GM23338 (cell line): ENCODE measurements at regions not wholly inside any gene's neighbourhood (a gene's known extent, or its start where the extent isn't known, plus 50 kb on each side); places are given as distances from the start of the nearest gene placed in this dataset.
"Not testable (repeated sequence)": the region's sequence is repeated elsewhere in the genome, so short reads cannot be mapped to it uniquely, and the experiment has no call there.

Experiments used
- ATAC-seq: fragments of 200-7000 bp; cut with Tn5 transposase; 3 replicates; pipeline ENCODE4 v1.9.1; 2020
- DNase-seq: peaks from one replicate; pipeline ENCODE4 v3.0.0-alpha.2; 2015; ENCODE audit warnings: low spot score
- H2AFZ ChIP-seq: fragments of 200-600 bp; sonication (generic); 2 replicates; pipeline ENCODE4 v1.8.0; 2016; ENCODE audit warnings: antibody characterized with exemption, mild to moderate bottlenecking, moderate library complexity
- H3F3A ChIP-seq: fragments of 200-600 bp; sonication (generic); replicated peaks from 2 replicates; pipeline ENCODE4 v1.8.0; 2017; ENCODE audit warnings: antibody characterized with exemption, mixed run types, low read depth
- H3K27ac ChIP-seq: fragments of 200-600 bp; sonication (generic); 2 replicates; pipeline ENCODE4 v1.6.1; 2016; ENCODE audit warnings: low read depth
- H3K27me3 ChIP-seq: fragments of 200-600 bp; sonication (generic); 2 replicates; pipeline ENCODE4 v1.8.0; 2016; ENCODE audit warnings: mild to moderate bottlenecking, mixed run types, moderate library complexity; ENCODE audit not compliant: insufficient read depth
- H3K36me3 ChIP-seq: fragments of 200-600 bp; sonication (generic); 2 replicates; pipeline ENCODE4 v1.8.0; 2016; ENCODE audit warnings: mild to moderate bottlenecking; ENCODE audit not compliant: insufficient read depth
- H3K4me1 ChIP-seq: fragments of 200-600 bp; sonication (generic); 2 replicates; pipeline ENCODE4 v1.8.0; 2016; ENCODE audit warnings: mild to moderate bottlenecking, moderate library complexity; ENCODE audit not compliant: insufficient read depth
- H3K4me2 ChIP-seq: fragments of 200-600 bp; sonication (generic); 2 replicates; pipeline ENCODE4 v1.7.1; 2017; ENCODE audit warnings: mixed run types
- H3K4me3 ChIP-seq: fragments of 200-600 bp; sonication (generic); 2 replicates; pipeline ENCODE4 v1.6.1; 2016; ENCODE audit warnings: mixed run types
- H3K79me2 ChIP-seq: fragments of 200-600 bp; sonication (generic); replicated peaks from 2 replicates; pipeline ENCODE4 v1.8.0; 2017; ENCODE audit warnings: mild to moderate bottlenecking; ENCODE audit not compliant: insufficient read depth
- H3K9me2 ChIP-seq: fragments of 200-600 bp; sonication (generic); 2 replicates; pipeline ENCODE4 v1.8.0; 2017; ENCODE audit not compliant: insufficient read depth
- H4K20me1 ChIP-seq: fragments of 200-600 bp; sonication (generic); replicated peaks from 2 replicates; pipeline ENCODE4 v1.8.0; 2017; ENCODE audit warnings: mild to moderate bottlenecking; ENCODE audit not compliant: insufficient read depth
- H3K27ac Mint-ChIP-seq: 2 replicates; pipeline ENCODE4 v1.8.0; 2020; ENCODE audit warnings: inconsistent platforms, mild to moderate bottlenecking, moderate library complexity, mixed read lengths
- H3K27me3 Mint-ChIP-seq: 3 replicates; pipeline ENCODE4 v1.8.0; 2022; ENCODE audit warnings: low read depth, mild to moderate bottlenecking, moderate library complexity, mixed read lengths, inconsistent platforms; ENCODE audit not compliant: insufficient read depth, poor library complexity
- H3K36me3 Mint-ChIP-seq: 3 replicates; pipeline ENCODE4 v1.8.0; 2021; ENCODE audit warnings: low read depth, mild to moderate bottlenecking, inconsistent platforms, moderate library complexity, mixed read lengths
- H3K4me1 Mint-ChIP-seq: 3 replicates; pipeline ENCODE4 v1.8.0; 2020; ENCODE audit warnings: mild to moderate bottlenecking, inconsistent platforms, mixed read lengths
- H3K4me3 Mint-ChIP-seq: 3 replicates; pipeline ENCODE4 v1.8.0; 2021; ENCODE audit warnings: moderate library complexity, mild to moderate bottlenecking, inconsistent platforms, mixed read lengths
- H3K9me3 Mint-ChIP-seq: 3 replicates; pipeline ENCODE4 v1.8.0; 2020; ENCODE audit warnings: moderate library complexity, mild to moderate bottlenecking, inconsistent platforms, mixed read lengths
- CREB1 ChIP-seq: fragments of 250-450 bp; sonication (Bioruptor Pico); IDR thresholded peaks from 2 replicates; pipeline ENCODE4 v1.5.0; 2020; ENCODE audit warnings: low read depth, mild to moderate bottlenecking, moderate library complexity
- CTCF ChIP-seq, 2 experiments: fragments of 200-600 bp in 1 of 2; sonication (generic) in 1 of 2; conservative IDR thresholded peaks; 2 replicates each; pipeline versions ENCODE4 v1.5.1 to v1.6.1; 2016 to 2017; ENCODE audit warnings: antibody characterized with exemption in 2 of 2, low read depth in 2 of 2, mild to moderate bottlenecking in 2 of 2, moderate library complexity in 1 of 2
- ETS1 ChIP-seq: IDR thresholded peaks from 2 replicates; pipeline ENCODE4 v1.6.1; 2016; ENCODE audit warnings: antibody characterized with exemption
- NANOG ChIP-seq: IDR thresholded peaks from 2 replicates; pipeline ENCODE4 v1.6.1; 2016; ENCODE audit warnings: antibody characterized with exemption, borderline replicate concordance
- STAT1 ChIP-seq: IDR thresholded peaks from one replicate; pipeline ENCODE4 v1.6.1; 2016; ENCODE audit warnings: antibody characterized with exemption; ENCODE audit not compliant: unreplicated experiment
- ZNF331 ChIP-seq: fragments of 250-450 bp; sonication (Bioruptor Pico); IDR thresholded peaks from 2 replicates; pipeline ENCODE4 v1.5.0; 2020; ENCODE audit warnings: low read depth, mild to moderate bottlenecking, moderate library complexity
- TF ChIP-seq, protein P1 (sequence below): IDR thresholded peaks from one replicate; pipeline ENCODE4 v1.6.1; 2018; ENCODE audit warnings: antibody characterized with exemption; ENCODE audit not compliant: unreplicated experiment

- Histone ChIP-seq H3K4me1 (peaks cover 14% of the 10 kb centered on the region), H3K27ac (no peak overlapping the region), H3K9me2 (no peaks in the 10 kb centered on the region), H3K4me2 (no peak overlapping the region), H3K79me2 (peaks cover 27% of the 10 kb centered on the region; the same call in 1 of the 2 replicates), H3K36me3 (no peaks in the 10 kb centered on the region), H3F3A (no peaks in the 10 kb centered on the region), H3K27me3 (no peaks in the 10 kb centered on the region), H4K20me1 (no peaks in the 10 kb centered on the region), H3K4me3 (no peak overlapping the region), H2AFZ (no peak overlapping the region)
- peak; percentile 72 for ATAC-seq
- Mint-ChIP-seq H3K27ac (no peak overlapping the region; the same call in 1 of the 2 replicates), H3K9me3 (peaks cover 2% of the 10 kb centered on the region; the same call in 2 of the 3 replicates), H3K4me1 (peaks cover 17% of the 10 kb centered on the region), H3K4me3 (no peak overlapping the region), H3K27me3 (peaks cover 10% of the 10 kb centered on the region), H3K36me3 (peaks cover 9% of the 10 kb centered on the region)
- DNase-seq = peak; percentile 87
- TF ChIP-seq, protein P1, sequence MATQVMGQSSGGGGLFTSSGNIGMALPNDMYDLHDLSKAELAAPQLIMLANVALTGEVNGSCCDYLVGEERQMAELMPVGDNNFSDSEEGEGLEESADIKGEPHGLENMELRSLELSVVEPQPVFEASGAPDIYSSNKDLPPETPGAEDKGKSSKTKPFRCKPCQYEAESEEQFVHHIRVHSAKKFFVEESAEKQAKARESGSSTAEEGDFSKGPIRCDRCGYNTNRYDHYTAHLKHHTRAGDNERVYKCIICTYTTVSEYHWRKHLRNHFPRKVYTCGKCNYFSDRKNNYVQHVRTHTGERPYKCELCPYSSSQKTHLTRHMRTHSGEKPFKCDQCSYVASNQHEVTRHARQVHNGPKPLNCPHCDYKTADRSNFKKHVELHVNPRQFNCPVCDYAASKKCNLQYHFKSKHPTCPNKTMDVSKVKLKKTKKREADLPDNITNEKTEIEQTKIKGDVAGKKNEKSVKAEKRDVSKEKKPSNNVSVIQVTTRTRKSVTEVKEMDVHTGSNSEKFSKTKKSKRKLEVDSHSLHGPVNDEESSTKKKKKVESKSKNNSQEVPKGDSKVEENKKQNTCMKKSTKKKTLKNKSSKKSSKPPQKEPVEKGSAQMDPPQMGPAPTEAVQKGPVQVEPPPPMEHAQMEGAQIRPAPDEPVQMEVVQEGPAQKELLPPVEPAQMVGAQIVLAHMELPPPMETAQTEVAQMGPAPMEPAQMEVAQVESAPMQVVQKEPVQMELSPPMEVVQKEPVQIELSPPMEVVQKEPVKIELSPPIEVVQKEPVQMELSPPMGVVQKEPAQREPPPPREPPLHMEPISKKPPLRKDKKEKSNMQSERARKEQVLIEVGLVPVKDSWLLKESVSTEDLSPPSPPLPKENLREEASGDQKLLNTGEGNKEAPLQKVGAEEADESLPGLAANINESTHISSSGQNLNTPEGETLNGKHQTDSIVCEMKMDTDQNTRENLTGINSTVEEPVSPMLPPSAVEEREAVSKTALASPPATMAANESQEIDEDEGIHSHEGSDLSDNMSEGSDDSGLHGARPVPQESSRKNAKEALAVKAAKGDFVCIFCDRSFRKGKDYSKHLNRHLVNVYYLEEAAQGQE = no peak
- TF ChIP-seq NANOG (no peak), CTCF (conservative IDR thresholded peaks at IDR 0.05; ENCODE audit: low read depth in 2 of 2) (peak; percentile 87 to 95), CREB1 (CRISPR knock-in tag) (no peak), ETS1 (no peak), STAT1 (no peak), ZNF331 (CRISPR knock-in tag) (no peak)
Observed at GRCh38 chr7:131040467-131040932, 287.2 kb upstream of the MKLN1 start.

DNA sequence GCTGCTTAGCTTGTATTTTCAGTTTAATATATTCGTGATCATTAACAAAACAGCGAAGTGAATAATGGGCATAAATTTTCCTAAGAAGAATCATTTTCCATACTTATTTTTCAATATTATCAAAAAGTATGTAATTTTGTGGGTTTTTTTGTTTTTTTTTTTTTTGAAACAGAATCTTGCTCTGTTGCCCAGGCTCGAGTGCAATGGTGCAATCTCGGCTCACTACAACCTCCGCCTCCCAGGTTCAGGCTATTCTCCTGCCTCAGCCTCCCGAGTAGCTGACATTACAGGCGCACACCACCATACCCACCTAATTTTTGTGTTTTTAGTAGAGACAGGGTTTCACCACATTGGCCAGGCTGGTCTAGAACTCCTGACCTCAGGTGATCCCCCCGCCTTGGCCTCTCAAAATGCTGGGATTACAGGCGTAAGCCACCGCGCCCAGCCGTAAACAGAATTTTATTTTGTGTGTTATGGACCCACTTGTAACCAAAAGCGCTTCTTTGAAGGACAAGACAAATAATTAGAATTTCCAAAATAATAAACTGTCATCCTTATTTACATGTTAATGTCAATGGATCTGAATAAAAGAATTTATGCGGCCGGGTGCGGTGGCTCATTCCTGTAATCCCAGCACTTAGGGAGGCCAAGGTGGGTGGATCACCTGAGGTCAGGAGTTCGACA is 286.5 kb upstream of the MKLN1 start:
- not testable (repeated sequence) for H3K4me3 Mint-ChIP-seq, H3K27ac Mint-ChIP-seq, H3K27me3 ChIP-seq, DNase-seq, H3K36me3 ChIP-seq, H3K27ac ChIP-seq, H3K4me3 ChIP-seq, H3K9me2 ChIP-seq, ATAC-seq, H4K20me1 ChIP-seq, H3K4me2 ChIP-seq, H3F3A ChIP-seq, H3K9me3 Mint-ChIP-seq, H2AFZ ChIP-seq
- Mint-ChIP-seq H3K27me3 (peaks cover 10% of the 10 kb centered on the region), H3K4me1 (peaks cover 17% of the 10 kb centered on the region), H3K36me3 (peaks cover 16% of the 10 kb centered on the region)
- H3K79me2 ChIP-seq = peaks cover 33% of the 10 kb centered on the region; the same call in 1 of the 2 replicates
- H3K4me1 ChIP-seq = peaks cover 14% of the 10 kb centered on the region
